K562 (cell line): ENCODE measurements at regions not wholly inside any gene's neighbourhood (a gene's known extent, or its start where the extent isn't known, plus 50 kb on each side); places are given as distances from the start of the nearest gene placed in this dataset.

Experiments used
- ATAC-seq: fragments of 200-7000 bp; cut with Tn5 transposase; 3 replicates; pipeline ENCODE4 v1.9.1; 2020; ENCODE audit warnings: moderate library complexity
- BruUV-seq: library from RNA; stranded (reverse); fragments of 400-500 nt; replicated peaks from 2 replicates; lab custom pipeline; 2021; lab: Mats Ljungman, UMichigan
- CTCF ChIA-PET: fragments of 300-600 bp; formaldehyde crosslinking; extraction: SDS; loops from one replicate; lab custom pipeline; 2021; ENCODE audit warnings: low intra/inter-chr PET ratio; lab: Yijun Ruan, JAX
- POLR2A ChIA-PET: fragments of 300-600, 350-650 bp; sonication (Branson Sonifier 250); formaldehyde crosslinking; extraction: SDS; loops from one replicate; lab custom pipeline; 2021; ENCODE audit warnings: antibody characterized with exemption, inconsistent platforms; lab: Yijun Ruan, JAX
- DNase-seq, 4 experiments: peaks; one replicate each; pipeline versions ENCODE4 v3.0.0 to v3.0.0-alpha.2; 2011 to 2018; ENCODE audit warnings: low spot score in 3 of 4, mixed read lengths in 3 of 4; ENCODE audit errors: extremely low read depth in 1 of 4
- FAIRE-seq: peaks from 2 replicates; lab custom pipeline; 2011; peaks lifted over from hg19 to GRCh38; lab: Jason Lieb, UNC
- H2AFZ ChIP-seq: 2 replicates; pipeline ENCODE4 v1.6.0; 2011; ENCODE audit warnings: low read depth, low read length, control low read depth, inconsistent platforms
- H3K27ac ChIP-seq: fragments of 200-600 bp; 3 replicates; pipeline ENCODE4 v1.8.0; 2011; ENCODE audit warnings: low read depth, mild to moderate bottlenecking, control low read depth, inconsistent platforms, low read length, moderate library complexity, mixed read lengths; ENCODE audit errors: extremely low read depth
- H3K27me3 ChIP-seq, 2 experiments: fragments of 300-600 bp in 1 of 2; 2 replicates in 1 of 2; 3 replicates in 1 of 2; pipeline versions ENCODE4 v1.6.0 to v1.8.0; 2011; ENCODE audit warnings: inconsistent platforms in 2 of 2, low read length in 2 of 2, mild to moderate bottlenecking in 1 of 2, mixed read lengths in 1 of 2, moderate library complexity in 1 of 2; ENCODE audit not compliant: control insufficient read depth in 2 of 2, insufficient read depth in 2 of 2
- H3K36me3 ChIP-seq: fragments of 300-600 bp; 3 replicates; pipeline ENCODE4 v1.8.0; 2011; ENCODE audit warnings: mild to moderate bottlenecking, low read length, inconsistent platforms; ENCODE audit not compliant: control insufficient read depth, insufficient read depth
- H3K4me1 ChIP-seq, 2 experiments: fragments of 200-600 bp in 1 of 2; replicated peaks in 1 of 2; 2 replicates in 1 of 2; 3 replicates in 1 of 2; pipeline versions ENCODE4 v1.5.1 to v1.8.0; 2011; ENCODE audit warnings: inconsistent platforms in 2 of 2, low read length in 2 of 2, mild to moderate bottlenecking in 1 of 2, mixed read lengths in 1 of 2, moderate library complexity in 1 of 2; ENCODE audit not compliant: control insufficient read depth in 2 of 2, insufficient read depth in 2 of 2
- H3K4me2 ChIP-seq: 2 replicates; pipeline ENCODE4 v1.6.1; 2011; ENCODE audit warnings: low read length, control low read depth, inconsistent platforms, mixed read lengths; ENCODE audit not compliant: insufficient read depth
- H3K4me3 ChIP-seq: fragments of 200-600 bp; sonication (generic), shearing (Covaris generic); 2 replicates; pipeline ENCODE4 v1.5.1; 2016; ENCODE audit warnings: control low read depth, inconsistent platforms
- H3K79me2 ChIP-seq: fragments of 200-600 bp; 3 replicates; pipeline ENCODE4 v1.8.0; 2011; ENCODE audit warnings: low read length, inconsistent platforms; ENCODE audit not compliant: control insufficient read depth, insufficient read depth
- H3K9ac ChIP-seq, 2 experiments: 2 replicates each; pipeline versions ENCODE4 v1.6.0 to v1.6.1; 2011; ENCODE audit warnings: low read depth in 2 of 2, low read length in 2 of 2, control low read depth in 1 of 2, inconsistent platforms in 1 of 2, mild to moderate bottlenecking in 1 of 2, mixed read lengths in 1 of 2; ENCODE audit not compliant: insufficient read depth in 1 of 2
- H3K9me1 ChIP-seq: one replicate; pipeline ENCODE4 v1.6.0; 2011; ENCODE audit warnings: inconsistent platforms, mild to moderate bottlenecking, low read length, moderate library complexity; ENCODE audit not compliant: control insufficient read depth, insufficient read depth
- H3K9me3 ChIP-seq: replicated peaks from 2 replicates; pipeline ENCODE4 v1.5.1; 2011; ENCODE audit warnings: low read depth, low read length, inconsistent platforms; ENCODE audit not compliant: control insufficient read depth, insufficient read depth
- H4K20me1 ChIP-seq: replicated peaks from 2 replicates; pipeline ENCODE4 v1.6.1; 2011; ENCODE audit warnings: low read length, inconsistent platforms, mixed read lengths; ENCODE audit not compliant: control insufficient read depth, insufficient read depth
- DIDO1 ChIP-seq: fragments of 450-650 bp; IDR thresholded peaks from 2 replicates; pipeline ENCODE4 v1.6.1; 2016; ENCODE audit warnings: low read depth, missing biosample characterization, missing genetic modification characterization
- EZH2 ChIP-seq: IDR thresholded peaks from 2 replicates; pipeline ENCODE4 v1.6.1; 2012; ENCODE audit warnings: low read depth, mild to moderate bottlenecking, inconsistent platforms, low read length, borderline replicate concordance
- JUN ChIP-seq, 2 experiments: sonication (generic) in 1 of 2; formaldehyde crosslinking in 1 of 2; IDR thresholded peaks; 2 replicates each; pipeline versions ENCODE4 v1.6.1 to v1.8.0; 2012 to 2022; ENCODE audit warnings: borderline replicate concordance in 2 of 2, mild to moderate bottlenecking in 2 of 2, improper control_type of control experiment in 1 of 2, low read depth in 1 of 2, low read length in 1 of 2, missing genetic modification reagents in 1 of 2
- KAT2B ChIP-seq: IDR thresholded peaks from one replicate; pipeline ENCODE4 v1.6.1; 2012; ENCODE audit warnings: low read depth, mild to moderate bottlenecking, control low read depth, inconsistent platforms, low read length, moderate library complexity
- KLF6 ChIP-seq: fragments of 250-450 bp; sonication (Bioruptor Pico); IDR thresholded peaks from 2 replicates; pipeline ENCODE4 v1.4.0; 2020; ENCODE audit warnings: mild to moderate bottlenecking, moderate library complexity, borderline replicate concordance
- MIER1 ChIP-seq: fragments of 450-650 bp; IDR thresholded peaks from 2 replicates; pipeline ENCODE4 v1.6.1; 2016; ENCODE audit warnings: antibody characterized with exemption, mild to moderate bottlenecking, low read depth
- MTA1 ChIP-seq: fragments of 450-650 bp; IDR thresholded peaks from 2 replicates; pipeline ENCODE4 v1.6.1; 2017; ENCODE audit warnings: borderline replicate concordance
- NBN ChIP-seq: fragments of 450-650 bp; IDR thresholded peaks from 2 replicates; pipeline ENCODE4 v1.6.1; 2016; ENCODE audit warnings: low read depth, mild to moderate bottlenecking
- NR1H2 ChIP-seq: sonication (generic); formaldehyde crosslinking; IDR thresholded peaks from 2 replicates; pipeline ENCODE4 v1.4.0; 2020; ENCODE audit warnings: mild to moderate bottlenecking, missing genetic modification reagents
- PHB2 ChIP-seq: fragments of 450-650 bp; IDR thresholded peaks from 2 replicates; pipeline ENCODE4 v1.6.1; 2017; ENCODE audit warnings: low read depth
- PTRF ChIP-seq: fragments of 450-650 bp; IDR thresholded peaks from 2 replicates; pipeline ENCODE4 v1.6.1; 2016; ENCODE audit warnings: mild to moderate bottlenecking, missing genetic modification characterization, missing compliant biosample characterization
- SRSF3 ChIP-seq: fragments of 200-400 bp; formaldehyde crosslinking; IDR thresholded peaks from 2 replicates; pipeline ENCODE4 v1.6.1; 2016; ENCODE audit warnings: mild to moderate bottlenecking, low read length, moderate library complexity; ENCODE audit not compliant: insufficient read depth
- VEZF1 ChIP-seq: fragments of 200-800 bp; sonication (Bioruptor generic); IDR thresholded peaks from 2 replicates; pipeline ENCODE4 v1.6.1; 2017; ENCODE audit warnings: missing genetic modification characterization, missing compliant biosample characterization
- ZC3H8 ChIP-seq: fragments of 450-650 bp; IDR thresholded peaks from 2 replicates; pipeline ENCODE4 v1.6.1; 2017
- ZNF263 ChIP-seq: sonication (generic); formaldehyde crosslinking; IDR thresholded peaks from 2 replicates; pipeline ENCODE4 v1.8.0; 2022; ENCODE audit warnings: mild to moderate bottlenecking, missing genetic modification reagents, borderline replicate concordance
- ZNF398 ChIP-seq: fragments of 250-450 bp; sonication (Bioruptor Pico); IDR thresholded peaks from 2 replicates; pipeline ENCODE4 v1.8.0; 2021; ENCODE audit warnings: moderate library complexity, mild to moderate bottlenecking, inconsistent platforms
- WGBS: fragments of 100-300 bp; shearing (Covaris generic); methylation state at CpG from one replicate; pipeline ENCODE4 v1.1.6; 2016; ENCODE audit warnings: low coverage, mixed read lengths; ENCODE audit not compliant: insufficient coverage; ENCODE audit errors: missing lambda C conversion rate; 5-methylcytosine and 5-hydroxymethylcytosine counted together
- in situ Hi-C: fragments of 300-500 bp; cut with MboI; formaldehyde crosslinking; loops from 4 replicates; pipeline ENCODE4 v1.15.0; 2018; ENCODE audit warnings: inconsistent platforms, mixed read lengths
- intact Hi-C: fragments of 100-400 bp; cut with micrococcal nuclease; formaldehyde crosslinking; loops from 2 replicates; pipeline ENCODE4 v1.14.2; 2022

- 0% methylated on average over 5 of the region's 9 CpGs for WGBS
- FAIRE-seq (no peak), ATAC-seq (no peak), DNase-seq (no peak)
- ChIA-PET CTCF (no interaction called here), POLR2A (interaction anchor here (0.6 kb wide), 1 partner anchor 179 kb away, joined by 3 read pairs; no protein-coding TSS in a partner anchor)
- H4K20me1 ChIP-seq: no peaks in the 10 kb centered on the region
- BruUV-seq: no TSS peak
- H3K9me1 ChIP-seq: no peaks in the 10 kb centered on the region
- H2AFZ ChIP-seq: no peak overlapping the region
- H3K9ac ChIP-seq: no peak overlapping the region
- no peak overlapping the region for H3K27ac ChIP-seq
- peaks cover 4 to 9% of the 10 kb centered on the region in 2 experiments; a peak in 2 of 5 replicates for H3K27me3 ChIP-seq
- TF ChIP-seq ZNF398: no peak
- no peak for TF ChIP-seq PHB2
- TF ChIP-seq MIER1: no peak
- no peak for TF ChIP-seq SRSF3
- TF ChIP-seq ZC3H8: no peak
- TF ChIP-seq NR1H2 (CRISPR knock-in tag): no peak
- TF ChIP-seq EZH2: no peak
- no peak for TF ChIP-seq KAT2B
- no peak for TF ChIP-seq PTRF (tag)
- TF ChIP-seq ZNF263: no peak
- no peak for TF ChIP-seq MTA1
- TF ChIP-seq DIDO1: no peak
- no peak for TF ChIP-seq JUN (IDR thresholded peaks at IDR 0.05; ENCODE audit: borderline replicate concordance, low read depth, low read length)
- TF ChIP-seq JUN (CRISPR knock-in tag; IDR thresholded peaks at IDR 0.05; ENCODE audit: borderline replicate concordance): no peak
- TF ChIP-seq NBN: no peak
- TF ChIP-seq KLF6 (CRISPR knock-in tag): no peak
- TF ChIP-seq VEZF1 (CRISPR knock-in tag): no peak
- in situ Hi-C loops (no loop called here), intact Hi-C loops (no loop called here)
- no peaks in the 10 kb centered on the region for H3K4me1 ChIP-seq
- no peak overlapping the region for H3K4me3 ChIP-seq
- no peaks in the 10 kb centered on the region for H3K9me3 ChIP-seq
- no peak overlapping the region for H3K4me2 ChIP-seq
- H3K36me3 ChIP-seq: no peaks in the 10 kb centered on the region
- H3K79me2 ChIP-seq: no peaks in the 10 kb centered on the region
Measured at GRCh38 chr20:57983082-57983481, 245.4 kb downstream of the ANKRD60 start.
